ENCODE measurements at regions not wholly inside any gene's neighbourhood (a gene's known extent, or its start where the extent isn't known, plus 50 kb on each side); places are given as distances from the start of the nearest gene placed in this dataset.
"Not testable (repeated sequence)": the region's sequence is repeated elsewhere in the genome, so short reads cannot be mapped to it uniquely, and the experiment has no call there.

DNA sequence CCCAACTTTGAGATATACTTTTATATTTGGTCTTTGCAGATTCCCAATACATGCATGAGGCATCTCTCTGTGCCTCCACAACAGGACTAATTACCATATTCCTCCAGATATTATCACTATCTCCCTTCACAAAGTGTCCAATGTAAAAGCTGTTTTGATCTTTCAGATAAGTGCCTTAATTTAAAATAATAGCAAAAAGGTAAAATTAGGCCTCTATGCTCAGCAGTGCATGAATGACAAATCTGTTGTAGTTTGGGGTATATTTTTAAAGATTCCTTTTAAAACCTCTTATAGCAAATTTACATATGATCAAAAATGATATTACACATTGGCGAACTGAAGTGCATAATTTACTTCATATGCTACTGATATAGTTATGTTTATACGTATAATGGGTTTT is 369.2 kb upstream of the CCNH start:
- no peak for DNase-seq

GRCh38 chr5:87780831-87781760 is 368.4 kb upstream of the CCNH start:
- DNase-seq, result peak; percentile 23

GRCh38 chr5:87778876-87779275 is 366.1 kb upstream of the CCNH start:
- DNase-seq, result no peak

DNA sequence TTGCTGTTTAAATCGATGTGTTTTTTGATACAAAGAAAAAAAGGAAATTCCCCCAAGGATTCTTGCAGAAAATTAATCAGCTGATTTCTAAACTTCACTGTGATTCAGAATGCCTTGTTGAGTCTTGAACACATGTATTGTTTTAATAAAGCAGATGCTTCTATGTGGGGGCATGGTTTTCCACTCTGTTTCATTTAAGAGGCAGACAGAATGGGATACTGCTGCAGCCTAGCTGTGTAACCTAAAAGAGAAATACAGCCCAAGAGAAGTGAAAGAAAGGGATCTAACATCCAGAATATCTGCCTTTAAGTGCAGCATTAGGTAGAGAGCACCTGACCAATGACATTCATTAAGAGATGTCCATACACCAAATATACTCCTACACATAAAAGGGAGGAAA is 365.1 kb upstream of the CCNH start:
- DNase-seq, result no peak

DNA sequence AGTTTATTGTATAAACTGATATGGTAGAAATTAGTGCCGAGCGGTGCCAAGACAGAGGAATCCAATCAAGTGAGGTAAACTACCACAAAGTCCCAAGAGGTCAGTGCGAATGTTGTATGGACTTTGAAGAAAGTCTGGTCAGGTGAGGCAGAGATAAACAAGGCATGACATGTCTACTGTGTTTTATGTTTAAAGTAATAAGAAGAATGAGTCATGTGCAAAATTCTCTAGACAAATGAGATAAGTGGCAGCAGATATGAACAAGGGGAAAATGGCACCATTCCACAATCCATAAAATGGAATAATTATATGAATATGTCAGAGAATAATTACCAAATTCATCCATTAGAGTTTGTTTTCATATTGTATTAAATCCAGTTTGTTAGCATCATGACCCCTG is 364.1 kb upstream of the CCNH start:
- DNase-seq, result no peak

- not testable (repeated sequence) for DNase-seq
Measured at GRCh38 chr5:87776302-87776701, 363.6 kb upstream of the CCNH start.

GRCh38 chr5:87775228-87775627 is 362.5 kb upstream of the CCNH start:
- DNase-seq, result no peak

- DNase-seq, result no peak
Measured at GRCh38 chr5:87774804-87775203, 362.1 kb upstream of the CCNH start.

DNA sequence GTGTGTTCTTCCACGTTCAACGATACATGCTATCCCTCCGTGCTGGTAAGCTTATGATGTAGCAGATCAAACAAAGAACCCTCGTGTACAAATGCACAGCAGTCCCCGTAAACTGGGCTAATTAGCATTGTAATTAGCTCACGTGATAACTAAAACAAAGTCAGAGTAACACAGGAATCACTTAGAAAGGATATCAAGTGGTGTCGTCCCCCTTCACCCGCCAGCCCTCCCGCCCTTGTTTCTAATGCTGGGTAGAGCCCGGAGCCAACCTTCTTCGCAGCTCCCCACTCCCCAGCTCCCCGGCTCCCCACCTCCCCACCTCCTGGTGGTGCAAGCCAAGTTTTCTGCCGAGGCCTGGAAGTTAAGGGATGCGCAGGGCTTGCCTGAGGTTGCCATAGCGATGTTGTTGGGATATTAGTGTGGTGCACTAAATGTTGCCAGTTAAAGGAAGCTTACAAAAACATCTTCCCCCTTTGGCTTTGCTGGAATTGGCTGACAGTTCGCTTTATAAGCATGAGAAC is 357.9 kb upstream of the CCNH start:
- DNase-seq, result no peak

- no peak for DNase-seq
Measured at GRCh38 chr5:87770016-87770570, 357.4 kb upstream of the CCNH start.

DNA sequence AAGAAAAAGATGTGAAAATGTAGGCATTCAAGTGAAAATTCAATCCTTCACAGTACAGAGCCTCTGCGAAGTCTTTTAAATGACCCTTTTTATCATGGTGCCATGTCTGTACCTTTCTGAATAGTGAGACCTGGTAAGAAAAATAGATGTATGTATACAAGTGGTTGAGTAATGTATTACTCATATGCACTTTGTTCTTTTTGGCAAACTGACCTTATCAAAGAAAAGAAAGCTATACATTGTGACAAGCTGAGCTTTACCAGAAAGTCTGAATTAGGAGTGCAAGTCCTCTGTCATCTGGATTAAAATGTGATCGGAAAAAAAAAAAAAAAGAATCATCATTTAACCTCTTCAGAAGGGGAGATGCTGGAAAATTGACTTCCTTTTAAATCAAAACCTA is 356.4 kb upstream of the CCNH start:
- no peak for DNase-seq

DNA sequence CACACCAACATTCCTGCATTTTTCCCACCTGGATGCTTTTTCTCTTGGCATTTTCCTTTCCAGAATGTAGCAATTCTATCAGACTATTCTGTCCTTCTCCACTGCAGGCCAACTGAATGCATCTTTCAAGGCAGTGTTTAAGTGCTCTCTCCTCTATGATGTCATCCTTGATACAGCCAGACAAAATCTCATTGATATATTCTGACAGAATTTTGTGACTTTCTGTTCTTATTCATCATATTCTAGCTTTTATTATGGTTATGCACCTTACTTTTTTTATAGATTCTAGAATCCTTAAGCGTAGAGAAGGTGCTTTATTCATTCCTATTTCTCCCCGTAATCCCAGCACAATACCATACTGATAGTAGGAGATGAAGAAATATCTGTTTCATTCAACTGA is 355.5 kb upstream of the CCNH start:
- DNase-seq, result no peak

DNA sequence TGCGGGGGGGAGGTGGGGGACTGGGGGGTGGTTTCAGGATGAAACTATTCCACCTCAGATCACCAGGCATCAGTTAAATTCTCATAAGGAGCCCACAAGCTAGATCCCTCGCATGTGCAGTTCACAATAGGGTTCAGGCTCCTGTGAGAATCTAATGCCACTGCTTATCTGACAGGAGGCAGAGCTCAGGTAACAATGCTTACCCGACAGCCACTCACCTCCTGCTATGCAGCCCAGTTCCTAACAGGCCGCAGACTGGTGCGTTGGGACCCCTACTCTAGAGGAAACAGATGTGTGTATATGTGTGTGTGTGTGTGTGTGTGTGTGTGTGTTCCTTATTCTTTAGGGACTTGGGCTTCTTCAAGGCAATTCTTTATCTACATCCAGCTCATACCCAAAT is 352.3 kb upstream of the CCNH start:
- no peak for DNase-seq

DNA sequence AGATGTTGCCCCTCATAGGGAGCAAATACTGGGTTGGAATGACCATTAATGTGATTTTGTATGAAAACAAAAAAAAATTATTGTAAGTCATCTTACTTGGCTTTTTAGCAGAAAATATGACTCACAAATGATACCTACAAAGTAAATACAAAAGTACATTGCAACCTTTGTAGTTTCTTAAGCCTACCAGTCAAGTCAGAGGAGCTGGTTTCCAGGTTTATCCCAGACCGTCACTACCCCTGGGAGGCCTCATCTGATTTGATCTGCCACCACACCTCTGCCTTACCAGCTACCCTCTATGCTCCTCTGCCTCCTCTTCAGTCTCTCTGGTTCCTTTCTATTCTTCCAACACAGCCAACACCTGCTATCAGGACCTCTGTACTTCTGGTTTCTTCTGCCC is 349.9 kb upstream of the CCNH start:
- no peak for DNase-seq

DNA sequence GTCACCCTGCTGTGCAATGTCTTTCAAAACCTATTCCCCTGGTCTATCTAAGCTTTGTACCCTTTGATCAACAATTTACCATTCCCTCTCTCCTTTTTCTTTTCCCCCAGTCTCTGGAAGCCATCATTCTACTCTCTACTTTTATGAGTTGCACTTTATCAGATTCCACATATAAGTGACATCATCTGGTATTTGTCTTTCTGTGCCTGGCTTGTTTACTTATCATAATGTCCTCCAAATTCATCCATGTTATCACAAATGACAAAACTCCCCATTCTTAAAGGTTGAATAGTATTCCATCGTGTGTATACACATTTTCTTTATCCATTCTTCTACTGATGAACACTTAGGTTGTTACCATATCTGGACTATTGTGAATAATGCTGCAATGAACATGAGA is 344.2 kb upstream of the CCNH start:
- DNase-seq, result no peak

DNA sequence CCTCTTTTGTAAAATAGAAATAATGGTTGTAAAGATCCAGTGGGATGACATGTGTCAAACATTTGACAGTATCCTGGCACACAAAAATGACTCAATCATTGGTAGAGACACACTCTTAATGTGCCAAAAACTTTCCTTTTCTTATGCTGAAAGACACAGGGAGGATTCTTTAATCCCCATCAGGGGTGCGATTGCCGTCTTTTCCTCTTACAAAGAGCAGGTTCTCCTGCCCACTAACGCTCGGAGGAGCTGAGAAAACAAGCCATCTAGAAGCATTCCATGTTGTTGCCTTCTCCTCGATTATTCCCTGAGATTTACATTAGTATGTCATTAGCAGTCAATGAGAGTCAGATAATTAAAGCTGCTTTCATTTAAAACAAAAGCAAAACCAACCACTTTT is 342.6 kb upstream of the CCNH start:
- no peak for DNase-seq

DNA sequence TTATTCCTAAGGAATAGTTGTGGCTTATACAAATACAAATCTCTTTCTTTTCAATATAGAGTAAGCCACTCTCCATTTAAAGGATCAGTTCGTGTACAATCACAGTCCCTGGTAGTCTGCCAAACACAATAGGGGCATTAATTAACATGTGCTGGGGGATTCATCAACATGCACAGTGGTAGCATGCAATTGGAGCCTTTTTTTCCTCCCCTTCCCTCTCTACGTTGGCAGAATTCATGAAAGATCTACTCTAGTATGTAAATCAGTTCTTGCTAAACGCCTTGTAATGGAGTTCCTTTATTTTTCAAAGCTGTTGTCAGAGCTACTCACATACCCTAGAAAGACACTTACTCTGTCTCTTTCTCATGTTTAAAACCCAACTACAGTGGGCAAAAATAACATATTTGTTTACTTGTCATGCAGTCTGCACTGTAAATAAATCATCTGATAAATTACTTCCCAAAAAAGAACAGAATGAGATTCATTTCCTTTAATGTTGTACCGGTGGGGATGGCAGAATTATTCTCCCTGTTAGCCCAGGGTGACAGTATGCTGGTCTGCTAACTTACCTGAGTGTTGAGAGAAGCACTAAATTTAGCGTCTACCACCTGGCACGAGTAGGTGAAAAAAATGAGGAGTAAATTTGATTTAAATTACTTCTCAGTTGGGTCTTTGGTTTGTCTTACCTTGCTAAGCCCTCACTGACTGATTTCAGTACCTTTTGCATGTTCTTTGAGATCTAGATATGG is 341.5 kb upstream of the CCNH start:
- no peak for DNase-seq

DNA sequence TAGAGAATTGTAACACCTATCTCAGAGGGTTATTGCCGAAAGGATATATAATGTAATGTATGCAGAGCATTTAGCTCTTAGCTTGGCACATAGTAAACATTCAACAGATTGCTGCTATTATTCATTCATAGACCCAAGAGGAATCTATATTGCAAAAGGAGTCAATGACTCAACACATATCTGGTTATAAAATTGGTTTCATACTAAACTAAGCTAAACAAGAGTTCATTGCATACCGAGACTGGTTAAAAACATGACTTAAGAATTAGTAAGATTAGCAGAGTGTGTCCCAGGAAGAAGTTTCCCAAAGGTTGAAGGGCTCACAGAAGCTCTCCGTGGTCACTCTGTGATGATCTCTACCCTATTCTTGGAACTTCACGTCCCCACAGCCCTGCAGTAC is 339.6 kb upstream of the CCNH start:
- no peak for DNase-seq

- no peak for DNase-seq
Measured at GRCh38 chr5:87751824-87752223, 339.1 kb upstream of the CCNH start.

GRCh38 chr5:87746891-87747377 is 334.2 kb upstream of the CCNH start:
- DNase-seq, result no peak

- no peak for DNase-seq
Measured at GRCh38 chr5:87746341-87746740, 333.6 kb upstream of the CCNH start.

- no peak for DNase-seq
Measured at GRCh38 chr5:87741881-87742280, 329.2 kb upstream of the CCNH start.

DNA sequence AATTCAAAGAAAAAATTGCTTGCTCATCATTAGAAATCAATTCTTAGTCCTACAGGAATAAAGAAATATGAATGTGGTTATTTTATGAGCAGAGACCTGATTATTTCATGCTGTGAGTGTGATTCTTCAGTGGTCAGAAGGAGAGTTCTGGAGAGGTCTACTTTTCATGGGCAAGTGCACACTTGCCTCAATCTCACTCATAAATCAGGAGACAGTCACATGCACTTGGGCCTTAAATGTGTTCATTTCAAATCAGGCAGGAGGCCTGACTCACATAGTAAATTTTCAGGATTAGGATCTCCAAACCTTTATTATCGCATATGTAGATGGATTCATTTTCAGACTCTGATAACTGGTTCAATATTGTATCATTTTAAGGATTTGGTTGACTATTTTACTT is 323.2 kb upstream of the CCNH start:
- DNase-seq, result no peak

DNA sequence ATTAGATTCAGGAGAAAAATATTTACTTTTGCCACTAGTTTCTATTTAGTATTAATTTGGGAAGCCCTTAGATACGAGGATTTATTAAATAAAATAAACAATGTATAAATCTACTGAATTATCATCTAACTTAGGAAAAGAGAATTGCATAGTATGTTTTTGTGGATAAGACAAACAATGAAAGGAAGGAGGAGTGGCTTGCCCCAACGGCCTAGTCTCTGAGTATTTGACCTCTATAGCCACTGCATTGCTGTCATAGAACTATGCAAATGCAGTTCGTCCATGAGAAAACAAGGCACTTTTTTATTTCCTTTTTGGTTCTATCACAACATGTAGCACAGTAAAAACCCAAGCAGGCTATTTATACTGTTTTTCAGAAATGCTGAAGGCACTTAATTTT is 321.2 kb upstream of the CCNH start:
- no peak for DNase-seq

Measured in SIG-M5 (cell line).